22Rv1 (cell line): ENCODE measurements at regions not wholly inside any gene's neighbourhood (a gene's known extent, or its start where the extent isn't known, plus 50 kb on each side); places are given as distances from the start of the nearest gene placed in this dataset.

ENCODE experiments used
- ZFX ChIP-seq: fragments of 450-650 bp; IDR thresholded peaks from 2 replicates; pipeline ENCODE4 v1.6.1; 2017; ENCODE audit warnings: antibody characterized with exemption, borderline replicate concordance
- TF ChIP-seq, protein P1 (sequence below): fragments of 450-650 bp; IDR thresholded peaks from 2 replicates; pipeline ENCODE4 v1.5.1; 2017; ENCODE audit warnings: mild to moderate bottlenecking

DNA sequence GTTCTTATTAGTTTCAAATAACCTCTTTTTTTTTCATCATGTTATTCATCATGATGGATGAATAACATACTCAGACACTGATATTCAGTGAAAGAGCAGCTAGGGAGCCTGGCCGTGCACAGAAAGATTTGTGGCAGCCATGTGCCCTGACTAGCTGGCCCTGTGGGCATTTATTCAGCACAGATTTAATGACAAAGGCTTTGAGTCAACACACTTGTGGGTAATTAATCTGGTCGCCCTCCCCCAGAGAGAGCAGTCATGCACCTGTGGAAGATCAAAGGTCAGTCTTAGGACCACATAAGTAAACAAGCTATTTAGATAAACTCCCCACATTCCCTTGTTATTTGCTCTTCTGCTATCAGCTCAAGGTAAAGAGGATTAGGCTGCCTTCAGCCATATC, 153.2 kb upstream of the HMCN1 start:
- TF ChIP-seq, protein P1, sequence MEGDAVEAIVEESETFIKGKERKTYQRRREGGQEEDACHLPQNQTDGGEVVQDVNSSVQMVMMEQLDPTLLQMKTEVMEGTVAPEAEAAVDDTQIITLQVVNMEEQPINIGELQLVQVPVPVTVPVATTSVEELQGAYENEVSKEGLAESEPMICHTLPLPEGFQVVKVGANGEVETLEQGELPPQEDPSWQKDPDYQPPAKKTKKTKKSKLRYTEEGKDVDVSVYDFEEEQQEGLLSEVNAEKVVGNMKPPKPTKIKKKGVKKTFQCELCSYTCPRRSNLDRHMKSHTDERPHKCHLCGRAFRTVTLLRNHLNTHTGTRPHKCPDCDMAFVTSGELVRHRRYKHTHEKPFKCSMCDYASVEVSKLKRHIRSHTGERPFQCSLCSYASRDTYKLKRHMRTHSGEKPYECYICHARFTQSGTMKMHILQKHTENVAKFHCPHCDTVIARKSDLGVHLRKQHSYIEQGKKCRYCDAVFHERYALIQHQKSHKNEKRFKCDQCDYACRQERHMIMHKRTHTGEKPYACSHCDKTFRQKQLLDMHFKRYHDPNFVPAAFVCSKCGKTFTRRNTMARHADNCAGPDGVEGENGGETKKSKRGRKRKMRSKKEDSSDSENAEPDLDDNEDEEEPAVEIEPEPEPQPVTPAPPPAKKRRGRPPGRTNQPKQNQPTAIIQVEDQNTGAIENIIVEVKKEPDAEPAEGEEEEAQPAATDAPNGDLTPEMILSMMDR: no peak
- no peak for TF ChIP-seq ZFX
